ENCODE measurements at regions not wholly inside any gene's neighbourhood (a gene's known extent, or its start where the extent isn't known, plus 50 kb on each side); places are given as distances from the start of the nearest gene placed in this dataset.

GRCh38 chr2:199570934-199571333 is 113.2 kb upstream of the SATB2 start:
- H3K36me3 ChIP-seq (replicated peaks in 1 of 2; ENCODE audit: control extremely low read depth in 1 of 2, control insufficient read depth in 1 of 2, extremely low read depth in 1 of 2, insufficient read depth in 2 of 2, low read length in 1 of 2): no peaks in the 10 kb centered on the region
- H3K4me1 ChIP-seq (ENCODE audit: control insufficient read depth in 2 of 2, insufficient read depth in 2 of 2, low read length in 2 of 2): no peaks in the 10 kb centered on the region
- no peak for ATAC-seq (ENCODE audit: low read depth)
- no peak overlapping the region for H3K27ac ChIP-seq (ENCODE audit: low read length in 2 of 2)
- Mint-ChIP-seq H3K9me3 (ENCODE audit: insufficient read depth) (no peaks in the 10 kb centered on the region), H3K4me1 (no peaks in the 10 kb centered on the region), H3K4me3 (no peak overlapping the region), H3K27ac (no peak overlapping the region), H3K27me3 (peaks cover 9% of the 10 kb centered on the region)
- H3K9me3 ChIP-seq (ENCODE audit: control extremely low read depth in 1 of 3, control insufficient read depth in 2 of 3, insufficient read depth in 1 of 3, low read length in 2 of 3): no peaks in the 10 kb centered on the region
- H3K4me3 ChIP-seq (ENCODE audit: control extremely low read depth in 1 of 5, extremely low read depth in 1 of 5, insufficient read depth in 1 of 5, low read depth in 2 of 5, low read length in 4 of 5): no peak overlapping the region
- no peak for TF ChIP-seq CTCF (IDR thresholded peaks at IDR 0.05)
- TF ChIP-seq EZH2 (IDR thresholded peaks at IDR 0.05; ENCODE audit: borderline replicate concordance, insufficient read depth, low read depth, low read length, poor library complexity, severe bottlenecking): no peak
- H2AFZ ChIP-seq (ENCODE audit: insufficient read depth, low read depth, low read length, poor library complexity, severe bottlenecking): no peak overlapping the region
- H3K4me2 ChIP-seq (replicated peaks; ENCODE audit: low read depth, low read length, poor library complexity, severe bottlenecking): no peak overlapping the region
- H3K79me2 ChIP-seq (ENCODE audit: control insufficient read depth, insufficient read depth, low read length): no peaks in the 10 kb centered on the region
- H3K9ac ChIP-seq (ENCODE audit: low read length): no peak overlapping the region
- DNase-seq: no peak
- no peaks in the 10 kb centered on the region for H4K20me1 ChIP-seq (ENCODE audit: control insufficient read depth, insufficient read depth, low read length, poor library complexity, severe bottlenecking)
- no peaks in the 10 kb centered on the region for H3K27me3 ChIP-seq (replicated peaks in 1 of 4; ENCODE audit: control extremely low read depth in 1 of 4, control insufficient read depth in 3 of 4, insufficient read depth in 4 of 4, low read length in 3 of 4)
- WGBS (ENCODE audit: insufficient coverage): no CpG with 5 or more reads among the region's 2 CpGs
- intact Hi-C loops (cut with micrococcal nuclease): loop anchor here (1.0 kb wide), 1 partner anchor 35 kb away; no protein-coding TSS in a partner anchor
- CTCF ChIA-PET: no interaction called here
- POLR2A ChIA-PET: no interaction called here

- no peak overlapping the region for H2AFZ ChIP-seq (ENCODE audit: insufficient read depth, low read depth, low read length, poor library complexity, severe bottlenecking)
- H3K79me2 ChIP-seq (ENCODE audit: control insufficient read depth, insufficient read depth, low read length): no peaks in the 10 kb centered on the region
- ATAC-seq (ENCODE audit: low read depth) (no peak), DNase-seq (no peak)
- intact Hi-C loops (cut with micrococcal nuclease): no loop called here
- H3K36me3 ChIP-seq (replicated peaks in 1 of 2; ENCODE audit: control extremely low read depth in 1 of 2, control insufficient read depth in 1 of 2, extremely low read depth in 1 of 2, insufficient read depth in 2 of 2, low read length in 1 of 2): no peaks in the 10 kb centered on the region
- CTCF ChIA-PET: no interaction called here
- no peak for TF ChIP-seq EZH2 (IDR thresholded peaks at IDR 0.05; ENCODE audit: borderline replicate concordance, insufficient read depth, low read depth, low read length, poor library complexity, severe bottlenecking)
- TF ChIP-seq CTCF (IDR thresholded peaks at IDR 0.05): no peak
- H3K9me3 ChIP-seq (ENCODE audit: control extremely low read depth in 1 of 3, control insufficient read depth in 2 of 3, insufficient read depth in 1 of 3, low read length in 2 of 3): no peaks in the 10 kb centered on the region
- Mint-ChIP-seq H3K27me3 (peaks cover 9% of the 10 kb centered on the region), H3K27ac (no peak overlapping the region), H3K4me3 (no peak overlapping the region), H3K4me1 (no peaks in the 10 kb centered on the region), H3K9me3 (ENCODE audit: insufficient read depth) (no peaks in the 10 kb centered on the region)
- H3K4me1 ChIP-seq (ENCODE audit: control insufficient read depth in 2 of 2, insufficient read depth in 2 of 2, low read length in 2 of 2): no peaks in the 10 kb centered on the region
- POLR2A ChIA-PET: no interaction called here
- no peaks in the 10 kb centered on the region for H4K20me1 ChIP-seq (ENCODE audit: control insufficient read depth, insufficient read depth, low read length, poor library complexity, severe bottlenecking)
- H3K4me2 ChIP-seq (replicated peaks; ENCODE audit: low read depth, low read length, poor library complexity, severe bottlenecking): no peak overlapping the region
- WGBS (ENCODE audit: insufficient coverage): no CpG with 5 or more reads among the region's 1 CpG
- no peaks in the 10 kb centered on the region for H3K27me3 ChIP-seq (replicated peaks in 1 of 4; ENCODE audit: control extremely low read depth in 1 of 4, control insufficient read depth in 3 of 4, insufficient read depth in 4 of 4, low read length in 3 of 4)
- no peak overlapping the region for H3K27ac ChIP-seq (ENCODE audit: low read length in 2 of 2)
- no peak overlapping the region for H3K4me3 ChIP-seq (ENCODE audit: control extremely low read depth in 1 of 5, extremely low read depth in 1 of 5, insufficient read depth in 1 of 5, low read depth in 2 of 5, low read length in 4 of 5)
- H3K9ac ChIP-seq (ENCODE audit: low read length): no peak overlapping the region
Observed at GRCh38 chr2:199569336-199569735, 111.6 kb upstream of the SATB2 start.

Measured in B cell (primary cell).